Retinal pigment epithelial cell (primary cell): ENCODE measurements at regions not wholly inside any gene's neighbourhood (a gene's known extent, or its start where the extent isn't known, plus 50 kb on each side); places are given as distances from the start of the nearest gene placed in this dataset.

Experiments used
- DNase-seq: peaks from one replicate; pipeline ENCODE4 v3.0.0-alpha.2; 2010; ENCODE audit warnings: low read depth
- H3K4me3 ChIP-seq: 2 replicates; pipeline ENCODE4 v1.5.1; 2011; ENCODE audit warnings: mild to moderate bottlenecking, low read length, control low read depth, moderate library complexity
- CTCF ChIP-seq: conservative IDR thresholded peaks from 2 replicates; pipeline ENCODE4 v1.5.1; 2011; ENCODE audit warnings: low read depth, low read length, control low read depth, inconsistent platforms

DNA sequence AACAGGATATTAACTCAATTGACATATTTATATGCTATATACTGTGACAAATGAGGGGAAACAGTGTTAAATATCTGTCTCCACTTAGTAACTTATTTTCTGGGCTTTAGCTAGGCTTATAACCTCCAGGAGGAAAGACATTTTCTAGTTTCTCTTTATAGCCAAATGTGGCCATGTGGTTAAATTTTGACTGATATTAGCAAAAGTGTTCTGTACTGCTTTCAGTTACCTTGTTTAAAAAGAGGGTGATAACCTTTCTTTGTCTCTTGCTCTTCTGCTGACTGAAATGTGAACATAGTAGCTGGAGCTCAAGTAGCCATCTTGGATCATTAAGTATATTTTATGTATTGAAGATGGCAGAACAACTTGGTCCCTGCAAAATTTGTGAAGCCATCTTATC lies 253.7 kb downstream of the PDHA2 start:
- H3K4me3 ChIP-seq, result no peak overlapping the region
- no peak for TF ChIP-seq CTCF
- no peak for DNase-seq

DNA sequence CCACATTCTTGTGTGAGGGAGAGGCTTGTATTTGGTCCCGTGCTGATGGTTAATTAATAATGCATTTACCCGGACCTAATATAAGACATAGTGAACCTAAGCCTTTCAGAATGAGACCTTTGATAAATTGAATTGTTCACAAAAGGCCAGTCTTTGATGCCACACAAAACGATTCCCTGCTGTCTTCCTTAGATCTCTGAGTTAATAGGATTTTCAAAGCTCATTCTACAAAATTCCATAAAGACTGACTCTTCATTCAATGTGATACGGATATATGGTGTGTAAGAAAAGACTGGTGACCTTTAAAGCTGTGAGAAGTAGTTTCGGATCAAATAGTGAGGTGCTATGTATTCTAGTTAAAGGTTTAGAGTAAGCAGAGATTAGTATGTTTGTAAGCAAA lies 254.3 kb downstream of the PDHA2 start:
- DNase-seq, result no peak
- H3K4me3 ChIP-seq, result no peak overlapping the region
- no peak for TF ChIP-seq CTCF

- no peak overlapping the region for H3K4me3 ChIP-seq
- TF ChIP-seq CTCF, result no peak
- DNase-seq, result peak; percentile 69
Measured at GRCh38 chr4:96097040-96097607, 257.2 kb downstream of the PDHA2 start.

DNA sequence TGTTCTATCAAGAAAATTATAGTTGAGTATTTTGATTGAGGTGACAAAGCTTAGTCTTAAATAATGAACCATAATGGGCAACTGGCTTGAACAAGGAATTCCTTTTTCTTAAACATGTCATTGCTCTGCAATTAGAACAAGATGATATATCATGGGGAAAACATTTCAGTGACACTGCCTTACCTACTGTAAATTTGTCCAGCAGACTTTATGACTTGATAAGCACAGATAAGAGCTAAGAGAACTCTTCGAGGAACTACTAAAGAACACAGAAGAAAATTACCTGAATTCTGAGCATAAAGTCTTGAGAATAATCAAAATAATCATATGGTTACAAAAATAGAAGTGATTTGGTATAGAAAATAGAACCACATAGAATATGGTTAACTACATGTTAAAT lies 257.8 kb downstream of the PDHA2 start:
- H3K4me3 ChIP-seq, result no peak overlapping the region
- no peak for TF ChIP-seq CTCF
- DNase-seq, result no peak

GRCh38 chr4:96099031-96099430 lies 259.1 kb downstream of the PDHA2 start:
- DNase-seq, result no peak
- TF ChIP-seq CTCF, result no peak
- no peak overlapping the region for H3K4me3 ChIP-seq

DNA sequence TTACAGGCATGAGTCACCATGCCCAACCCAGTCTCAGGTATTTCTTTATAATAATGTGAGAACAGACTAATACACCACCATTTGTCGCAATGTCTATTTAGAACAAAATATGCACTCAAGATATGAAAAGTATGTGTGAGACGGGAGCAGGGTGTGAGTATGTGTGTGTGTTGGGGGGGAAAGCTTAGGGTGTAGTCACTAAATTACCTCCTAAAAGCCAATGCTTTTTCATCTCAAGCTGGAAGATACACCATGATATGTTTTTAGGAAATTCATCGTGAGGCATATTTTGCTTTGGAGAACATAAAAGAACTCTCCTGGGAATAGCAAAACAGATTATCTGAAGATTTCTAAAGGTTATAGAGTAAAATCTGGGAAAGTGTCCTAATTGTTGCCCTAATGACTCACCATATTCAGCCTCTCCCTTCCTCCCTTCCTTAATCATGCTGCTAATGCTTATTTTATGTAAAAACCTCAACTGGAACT lies 262.7 kb downstream of the PDHA2 start:
- peak; percentile 64 for DNase-seq
- TF ChIP-seq CTCF, result no peak
- no peak overlapping the region for H3K4me3 ChIP-seq

DNA sequence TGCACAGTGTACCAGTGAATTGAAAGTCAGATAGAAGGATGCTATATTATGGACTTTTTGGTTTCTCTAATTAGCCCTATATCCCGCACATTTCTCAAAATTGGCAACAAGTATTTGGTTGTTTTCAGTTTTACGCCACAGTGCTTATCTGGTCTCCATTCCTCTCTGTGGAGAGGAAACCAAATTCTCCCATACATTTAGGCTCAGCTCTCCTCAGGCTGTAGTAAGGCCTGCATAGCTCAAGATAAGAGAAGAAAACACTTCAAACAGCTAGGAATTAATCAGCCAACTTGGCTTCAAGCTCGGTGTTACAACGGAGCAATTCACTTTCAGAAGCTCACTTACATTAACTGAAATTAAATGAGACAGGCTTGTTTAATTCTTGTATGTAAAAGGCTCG lies 263.2 kb downstream of the PDHA2 start:
- TF ChIP-seq CTCF, result no peak
- DNase-seq, result peak; percentile 72
- H3K4me3 ChIP-seq, result no peak overlapping the region
